Activated CD4-positive, alpha-beta T cell treated with anti-CD3 and anti-CD28 coated beads for 36 hours (primary cell): ENCODE measurements at regions not wholly inside any gene's neighbourhood (a gene's known extent, or its start where the extent isn't known, plus 50 kb on each side); places are given as distances from the start of the nearest gene placed in this dataset.

Experiments used
- ATAC-seq: fragments of 200-7000 bp; cut with Tn5 transposase; one replicate; pipeline ENCODE4 v1.10.0; 2021; ENCODE audit warnings: mild to moderate bottlenecking, moderate library complexity
- CTCF ChIA-PET: fragments of 350-600 bp; sonication (Branson Sonifier 250); formaldehyde crosslinking; loops from one replicate; lab custom pipeline; 2021; ENCODE audit warnings: antibody characterized with exemption; lab: Charles Lee
- POLR2A ChIA-PET: fragments of 350-600 bp; sonication (Branson Sonifier 250); formaldehyde crosslinking; loops from one replicate; lab custom pipeline; 2021; ENCODE audit warnings: antibody characterized with exemption, inconsistent platforms; lab: Charles Lee
- DNase-seq: peaks from one replicate; pipeline ENCODE4 v3.0.0-alpha.2; 2020
- H3K27ac Mint-ChIP-seq: one replicate; pipeline ENCODE4 v1.8.0; 2021; ENCODE audit warnings: mixed read lengths
- H3K27me3 Mint-ChIP-seq: one replicate; pipeline ENCODE4 v1.8.0; 2021; ENCODE audit warnings: mixed read lengths
- H3K36me3 Mint-ChIP-seq: one replicate; pipeline ENCODE4 v1.8.0; 2021; ENCODE audit warnings: low read depth, mixed read lengths
- H3K4me1 Mint-ChIP-seq: one replicate; pipeline ENCODE4 v1.8.0; 2021; ENCODE audit warnings: mixed read lengths
- H3K4me3 Mint-ChIP-seq: one replicate; pipeline ENCODE4 v1.8.0; 2021; ENCODE audit warnings: mild to moderate bottlenecking, moderate library complexity, mixed read lengths
- H3K9me3 Mint-ChIP-seq: one replicate; pipeline ENCODE4 v1.8.0; 2021; ENCODE audit warnings: low read depth, mixed read lengths
- intact Hi-C, 2 experiments: fragments of 100-400 bp; cut with DNase I in 1 of 2; cut with micrococcal nuclease in 1 of 2; formaldehyde crosslinking; loops; one replicate each; pipeline versions ENCODE4 v1.14.2 to v1.15.1; 2022 to 2024; cut with DNase I, micrococcal nuclease

GRCh38 chr2:11068079-11068741 is 87.1 kb upstream of the SLC66A3 start:
- no peak overlapping the region for H3K27ac Mint-ChIP-seq
- CTCF ChIA-PET, result no interaction called here
- H3K36me3 Mint-ChIP-seq, result no peaks in the 10 kb centered on the region
- no peaks in the 10 kb centered on the region for H3K9me3 Mint-ChIP-seq
- POLR2A ChIA-PET, result no interaction called here
- peaks cover 31% of the 10 kb centered on the region for H3K27me3 Mint-ChIP-seq
- H3K4me1 Mint-ChIP-seq, result peaks cover 11% of the 10 kb centered on the region
- intact Hi-C loops, result no loop called here
- DNase-seq (no peak), ATAC-seq (no peak)
- H3K4me3 Mint-ChIP-seq, result no peak overlapping the region

GRCh38 chr2:11068856-11069526 is 86.3 kb upstream of the SLC66A3 start:
- CTCF ChIA-PET, result interaction anchor here (0.5 kb wide), 1 partner anchor 650 kb away, joined by 3 read pairs; no protein-coding TSS in a partner anchor
- DNase-seq (no peak), ATAC-seq (no peak)
- intact Hi-C loops, result no loop called here
- Mint-ChIP-seq H3K9me3 (no peaks in the 10 kb centered on the region), H3K4me1 (peaks cover 11% of the 10 kb centered on the region), H3K4me3 (no peak overlapping the region), H3K27ac (no peak overlapping the region), H3K27me3 (peaks cover 29% of the 10 kb centered on the region), H3K36me3 (no peaks in the 10 kb centered on the region)
- POLR2A ChIA-PET, result no interaction called here

GRCh38 chr2:11069566-11070185 is 85.6 kb upstream of the SLC66A3 start:
- no peaks in the 10 kb centered on the region for H3K9me3 Mint-ChIP-seq
- CTCF ChIA-PET, result interaction anchor here (0.5 to 1.1 kb wide), 2 partner anchors 12 to 650 kb away, joined by 3 to 4 read pairs; no protein-coding TSS in a partner anchor

GRCh38 chr2:11071211-11071610 is 84.1 kb upstream of the SLC66A3 start:
- Mint-ChIP-seq H3K27ac (no peak overlapping the region), H3K9me3 (no peaks in the 10 kb centered on the region), H3K4me1 (peaks cover 11% of the 10 kb centered on the region), H3K4me3 (no peak overlapping the region), H3K36me3 (no peaks in the 10 kb centered on the region), H3K27me3 (peaks cover 22% of the 10 kb centered on the region)
- CTCF ChIA-PET, result interaction anchor here (2.2 kb wide), 1 partner anchor 236 kb away, joined by 6 read pairs; no protein-coding TSS in a partner anchor
- intact Hi-C loops, result loop anchor here in 1 of 2 experiments (5.0 kb wide), 1 partner anchor 51 kb away; no protein-coding TSS in a partner anchor
- POLR2A ChIA-PET, result interaction anchor here (0.7 kb wide), 1 partner anchor 13 kb away, joined by 4 read pairs; no protein-coding TSS in a partner anchor
- peak; percentile 63 for ATAC-seq
- peak; percentile 24 for DNase-seq

More at GRCh38 chr2:11069566-11070185, 85.6 kb upstream of the SLC66A3 start:
- no peak overlapping the region for H3K4me3 Mint-ChIP-seq
- H3K36me3 Mint-ChIP-seq, result no peaks in the 10 kb centered on the region
- POLR2A ChIA-PET, result no interaction called here
- no peak overlapping the region for H3K27ac Mint-ChIP-seq
- intact Hi-C loops, result loop anchor here in 1 of 2 experiments (5.0 kb wide), 1 partner anchor 53 kb away; no protein-coding TSS in a partner anchor
- DNase-seq (no peak), ATAC-seq (no peak)
- peaks cover 11% of the 10 kb centered on the region for H3K4me1 Mint-ChIP-seq
- H3K27me3 Mint-ChIP-seq, result peaks cover 28% of the 10 kb centered on the region

- DNase-seq, result no peak
- no peak overlapping the region for H3K27ac Mint-ChIP-seq
- intact Hi-C loops, result loop anchor here in 1 of 2 experiments (5.0 kb wide), 1 partner anchor 50 kb away; no protein-coding TSS in a partner anchor
- peaks cover 11% of the 10 kb centered on the region for H3K4me1 Mint-ChIP-seq
- POLR2A ChIA-PET, result no interaction called here
- H3K27me3 Mint-ChIP-seq, result peaks cover 22% of the 10 kb centered on the region
- H3K36me3 Mint-ChIP-seq, result no peaks in the 10 kb centered on the region
- H3K4me3 Mint-ChIP-seq, result no peak overlapping the region
- CTCF ChIA-PET, result interaction anchor here (0.6 to 2.2 kb wide), 5 partner anchors 16 to 237 kb away, joined by 4 to 9 read pairs (median 5); a partner anchor contains a TSS
- H3K9me3 Mint-ChIP-seq, result no peaks in the 10 kb centered on the region
- ATAC-seq, result no peak
Observed at GRCh38 chr2:11071939-11072338, 83.3 kb upstream of the SLC66A3 start.

- Mint-ChIP-seq H3K27me3 (peaks cover 24% of the 10 kb centered on the region), H3K4me3 (no peak overlapping the region), H3K4me1 (peaks cover 11% of the 10 kb centered on the region), H3K36me3 (no peaks in the 10 kb centered on the region), H3K27ac (no peak overlapping the region), H3K9me3 (no peaks in the 10 kb centered on the region)
- DNase-seq (no peak), ATAC-seq (peak; percentile 39)
- POLR2A ChIA-PET, result no interaction called here
- intact Hi-C loops, result loop anchor here in 1 of 2 experiments (5.0 kb wide), 1 partner anchor 50 kb away; no protein-coding TSS in a partner anchor
- CTCF ChIA-PET, result interaction anchor here (0.7 to 2.2 kb wide), 6 partner anchors 9 to 240 kb away, joined by 3 to 9 read pairs (median 4); a partner anchor contains a TSS
Observed at GRCh38 chr2:11072550-11072949, 82.7 kb upstream of the SLC66A3 start.

- POLR2A ChIA-PET, result no interaction called here
- intact Hi-C loops, result loop anchor here (1.0 to 5.0 kb wide), 2 partner anchors 49 to 51 kb away; no protein-coding TSS in a partner anchor
- H3K9me3 Mint-ChIP-seq, result no peaks in the 10 kb centered on the region
- peaks cover 11% of the 10 kb centered on the region for H3K4me1 Mint-ChIP-seq
- H3K27me3 Mint-ChIP-seq, result peaks cover 24% of the 10 kb centered on the region
- no peak overlapping the region for H3K27ac Mint-ChIP-seq
- CTCF ChIA-PET, result interaction anchor here (1.2 to 2.2 kb wide), 4 partner anchors 9 to 238 kb away, joined by 3 to 6 read pairs (median 4); a partner anchor contains a TSS
- DNase-seq (peak; percentile 65), ATAC-seq (peak; percentile 53)
- no peak overlapping the region for H3K4me3 Mint-ChIP-seq
- H3K36me3 Mint-ChIP-seq, result no peaks in the 10 kb centered on the region
Observed at GRCh38 chr2:11073251-11073650, 82.0 kb upstream of the SLC66A3 start.

- H3K4me1 Mint-ChIP-seq, result peaks cover 11% of the 10 kb centered on the region
- POLR2A ChIA-PET, result no interaction called here
- CTCF ChIA-PET, result interaction anchor here (1.6 kb wide), 1 partner anchor 8 kb away, joined by 3 read pairs; no protein-coding TSS in a partner anchor
- ATAC-seq, result no peak
- no peak overlapping the region for H3K4me3 Mint-ChIP-seq
- no peak overlapping the region for H3K27ac Mint-ChIP-seq
- intact Hi-C loops, result loop anchor here (1.0 to 5.0 kb wide), 2 partner anchors 49 to 51 kb away; no protein-coding TSS in a partner anchor
- no peak for DNase-seq
- peaks cover 22% of the 10 kb centered on the region for H3K27me3 Mint-ChIP-seq
- H3K9me3 Mint-ChIP-seq, result no peaks in the 10 kb centered on the region
- no peaks in the 10 kb centered on the region for H3K36me3 Mint-ChIP-seq
Observed at GRCh38 chr2:11073776-11074175, 81.5 kb upstream of the SLC66A3 start.

GRCh38 chr2:11074246-11074820 is 80.9 kb upstream of the SLC66A3 start:
- no peak overlapping the region for H3K27ac Mint-ChIP-seq
- H3K4me3 Mint-ChIP-seq, result no peak overlapping the region
- intact Hi-C loops, result loop anchor here in 1 of 2 experiments (5.0 kb wide), 1 partner anchor 48 kb away; no protein-coding TSS in a partner anchor
- ChIA-PET POLR2A (no interaction called here), CTCF (no interaction called here)
- DNase-seq (no peak), ATAC-seq (no peak)
- H3K9me3 Mint-ChIP-seq, result no peaks in the 10 kb centered on the region
- H3K27me3 Mint-ChIP-seq, result peaks cover 21% of the 10 kb centered on the region
- no peaks in the 10 kb centered on the region for H3K36me3 Mint-ChIP-seq
- peaks cover 11% of the 10 kb centered on the region for H3K4me1 Mint-ChIP-seq

GRCh38 chr2:11075221-11075620 is 80.0 kb upstream of the SLC66A3 start:
- ChIA-PET CTCF (interaction anchor here (0.5 kb wide), 1 partner anchor 15 kb away, joined by 4 read pairs; no protein-coding TSS in a partner anchor), POLR2A (no interaction called here)
- Mint-ChIP-seq H3K27me3 (peaks cover 21% of the 10 kb centered on the region), H3K36me3 (no peaks in the 10 kb centered on the region), H3K27ac (no peak overlapping the region), H3K4me3 (no peak overlapping the region), H3K4me1 (peaks cover 11% of the 10 kb centered on the region), H3K9me3 (no peaks in the 10 kb centered on the region)
- DNase-seq (no peak), ATAC-seq (no peak)
- intact Hi-C loops, result no loop called here
